GM21515 (cell line): ENCODE measurements at regions not wholly inside any gene's neighbourhood (a gene's known extent, or its start where the extent isn't known, plus 50 kb on each side); places are given as distances from the start of the nearest gene placed in this dataset.
"Not testable (repeated sequence)": the region's sequence is repeated elsewhere in the genome, so short reads cannot be mapped to it uniquely, and the experiment has no call there.

Experiments
- ATAC-seq: cut with Tn5 transposase; IDR thresholded peaks from one replicate; pipeline ENCODE4 v1.9.1; 2021; ENCODE audit not compliant: unreplicated experiment

- no peak for ATAC-seq
Measured at GRCh38 chr15:47885920-47886319, 168.6 kb downstream of the SEMA6D start.

DNA sequence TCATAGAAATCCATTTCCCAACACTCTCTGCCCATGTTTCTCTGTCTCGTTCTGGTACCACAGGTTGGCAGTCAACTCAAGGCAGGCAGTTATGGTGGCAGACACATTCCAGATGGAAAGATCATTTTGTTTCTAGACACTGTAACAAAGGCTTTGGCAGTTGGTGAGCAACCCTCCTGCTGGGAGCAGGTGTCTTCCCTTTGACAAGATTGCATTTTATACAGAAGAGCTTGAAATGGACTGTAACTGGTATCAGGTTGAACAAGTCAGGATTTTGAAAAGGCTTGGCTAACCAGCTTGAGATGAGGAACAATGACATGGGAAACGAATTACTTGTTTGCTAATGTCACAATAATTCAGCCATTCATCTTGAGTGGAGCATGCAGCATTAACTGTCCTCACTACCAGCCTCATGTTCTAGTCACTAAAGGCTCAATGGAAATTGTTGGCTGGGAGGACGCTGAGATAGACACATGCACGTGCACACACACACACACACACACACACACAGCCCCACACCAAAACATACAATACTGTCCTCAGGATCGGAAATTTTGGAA is 170.0 kb downstream of the SEMA6D start:
- ATAC-seq = no peak

DNA sequence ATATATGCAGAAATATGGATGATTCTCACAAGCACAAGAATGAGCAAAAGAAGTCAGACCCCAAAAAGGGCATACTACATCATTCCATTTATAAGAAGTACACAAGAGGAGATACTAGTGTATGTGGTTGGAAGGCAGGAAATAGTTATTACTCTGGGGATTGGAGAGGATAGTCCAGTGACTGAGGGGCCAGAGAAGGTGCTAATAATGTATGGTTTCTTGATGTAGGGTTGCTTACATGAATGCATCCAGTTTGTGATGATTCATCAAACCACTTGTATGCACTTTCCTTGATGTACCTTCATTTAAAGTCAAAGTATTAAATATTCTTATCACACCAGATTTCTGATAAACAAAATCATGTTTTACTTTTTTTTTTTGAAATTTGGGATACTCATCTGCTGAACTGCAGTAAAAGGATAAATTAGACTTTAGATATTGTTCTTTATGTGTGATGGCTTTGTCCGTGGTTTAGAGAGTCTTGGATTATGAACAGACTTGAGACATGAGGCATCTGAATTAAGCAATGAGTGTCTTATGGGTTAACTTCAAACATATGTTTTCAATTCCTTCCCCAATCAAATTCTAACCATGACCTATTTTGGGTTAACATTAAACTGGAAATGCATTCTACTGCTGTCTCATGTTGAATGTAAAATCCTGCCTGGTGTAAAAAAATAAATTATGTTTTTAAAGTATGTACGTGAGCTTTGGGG is 171.2 kb downstream of the SEMA6D start:
- no peak for ATAC-seq

GRCh38 chr15:47890397-47891150 is 173.3 kb downstream of the SEMA6D start:
- ATAC-seq = no peak

DNA sequence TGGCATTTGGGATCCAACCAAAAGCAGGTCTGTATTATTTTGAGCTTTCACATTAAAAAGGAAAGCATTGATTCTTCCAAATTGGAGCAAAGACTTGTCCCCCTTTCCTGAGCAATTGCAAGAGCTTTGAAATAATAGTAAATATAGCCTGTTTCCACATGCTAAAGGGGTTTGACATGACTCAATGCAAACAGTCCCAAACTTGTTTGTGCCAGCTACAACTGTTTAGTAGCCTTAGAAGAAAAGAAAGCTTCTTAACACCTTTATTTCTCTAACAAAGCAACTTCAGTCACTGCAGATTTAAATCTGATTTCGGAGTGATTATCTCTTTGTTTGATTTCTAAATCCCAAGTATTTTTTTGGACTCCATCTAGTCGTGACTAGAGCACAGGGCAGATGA is 180.2 kb downstream of the SEMA6D start:
- no peak for ATAC-seq

DNA sequence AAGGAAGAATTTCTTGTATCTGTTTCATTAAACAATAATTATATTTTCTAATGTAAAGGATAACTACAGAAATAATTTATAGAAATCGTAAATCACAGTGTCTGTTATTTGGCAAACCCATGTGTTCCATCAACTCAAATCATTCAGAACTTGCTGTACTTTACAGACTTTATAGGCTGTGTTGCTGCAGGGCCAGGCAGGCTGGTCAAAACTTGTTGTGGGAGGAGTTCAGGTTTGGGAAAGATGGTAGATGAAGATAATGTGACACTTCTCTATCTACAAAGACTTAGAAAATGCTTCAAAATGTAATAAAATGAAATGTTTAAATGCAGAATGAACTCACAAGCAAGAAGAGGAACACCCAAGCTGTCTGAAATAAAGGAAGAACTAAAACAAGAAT is 183.4 kb downstream of the SEMA6D start:
- no peak for ATAC-seq

- ATAC-seq = no peak
Measured at GRCh38 chr15:47903368-47903767, 186.1 kb downstream of the SEMA6D start.

GRCh38 chr15:47908486-47908885 is 191.2 kb downstream of the SEMA6D start:
- ATAC-seq = no peak

GRCh38 chr15:47908950-47909670 is 191.8 kb downstream of the SEMA6D start:
- ATAC-seq = no peak

DNA sequence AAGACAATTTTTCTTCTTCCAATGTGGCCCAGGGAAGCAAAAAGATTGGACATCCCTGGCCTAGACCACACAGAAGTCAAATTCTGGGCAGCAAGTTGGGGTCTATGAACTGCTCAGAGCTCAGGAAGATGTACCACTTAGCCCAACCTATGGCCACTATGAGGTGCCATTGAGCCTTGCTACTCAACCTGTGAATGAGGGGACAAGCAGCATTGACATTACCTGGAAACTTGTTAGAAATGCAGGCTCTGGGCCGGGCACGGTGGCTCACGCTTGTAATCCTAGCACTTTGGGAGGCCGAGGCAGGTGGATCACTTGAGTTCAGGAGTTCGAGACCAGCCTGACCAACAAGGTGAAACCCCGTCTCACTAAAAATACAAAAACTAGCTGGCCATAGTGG is 195.6 kb downstream of the SEMA6D start:
- ATAC-seq = not testable (repeated sequence)

DNA sequence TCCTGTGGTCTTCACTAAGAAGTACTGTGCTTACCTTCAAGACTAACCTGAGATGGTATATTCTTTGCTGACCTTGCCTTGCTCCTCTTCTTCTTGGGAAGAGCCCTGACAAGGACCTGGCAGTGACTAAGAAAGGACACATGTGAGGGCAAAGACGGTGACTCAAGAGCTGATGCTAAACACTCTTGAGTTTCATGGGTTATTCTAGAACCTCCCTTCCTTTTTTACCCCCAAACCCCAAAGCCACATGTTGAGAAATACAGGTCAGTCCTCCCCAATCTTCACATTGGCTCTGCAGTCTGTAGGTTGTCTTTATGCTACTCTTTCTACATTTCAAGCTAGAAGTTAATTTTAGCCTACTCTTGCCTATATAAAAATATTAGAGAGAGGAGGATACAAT is 200.6 kb downstream of the SEMA6D start:
- no peak for ATAC-seq

GRCh38 chr15:47918877-47919276 is 201.6 kb downstream of the SEMA6D start:
- no peak for ATAC-seq

DNA sequence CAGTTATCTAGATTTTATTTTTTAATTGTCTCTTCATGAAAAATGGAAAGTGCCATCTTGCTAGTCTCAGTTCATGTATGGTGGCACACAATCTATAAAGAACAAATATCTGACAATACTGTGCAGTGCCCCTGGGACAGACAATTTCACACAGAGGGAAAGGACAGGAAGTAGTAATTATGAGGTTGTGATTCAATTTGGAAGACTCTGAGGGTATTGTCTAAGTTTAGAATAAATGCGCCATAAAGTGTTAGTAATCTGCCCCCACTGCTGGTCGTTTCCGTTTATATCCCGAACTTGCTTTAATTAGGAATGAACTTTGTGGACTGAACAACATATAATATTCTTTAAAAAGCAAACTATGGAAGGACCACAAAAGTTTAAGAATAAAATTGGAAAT is 196.4 kb upstream of the SLC24A5 start:
- ATAC-seq = no peak

- ATAC-seq = no peak
Measured at GRCh38 chr15:47929138-47929803, 191.5 kb upstream of the SLC24A5 start.

GRCh38 chr15:47932261-47932660 is 188.5 kb upstream of the SLC24A5 start:
- ATAC-seq = no peak

DNA sequence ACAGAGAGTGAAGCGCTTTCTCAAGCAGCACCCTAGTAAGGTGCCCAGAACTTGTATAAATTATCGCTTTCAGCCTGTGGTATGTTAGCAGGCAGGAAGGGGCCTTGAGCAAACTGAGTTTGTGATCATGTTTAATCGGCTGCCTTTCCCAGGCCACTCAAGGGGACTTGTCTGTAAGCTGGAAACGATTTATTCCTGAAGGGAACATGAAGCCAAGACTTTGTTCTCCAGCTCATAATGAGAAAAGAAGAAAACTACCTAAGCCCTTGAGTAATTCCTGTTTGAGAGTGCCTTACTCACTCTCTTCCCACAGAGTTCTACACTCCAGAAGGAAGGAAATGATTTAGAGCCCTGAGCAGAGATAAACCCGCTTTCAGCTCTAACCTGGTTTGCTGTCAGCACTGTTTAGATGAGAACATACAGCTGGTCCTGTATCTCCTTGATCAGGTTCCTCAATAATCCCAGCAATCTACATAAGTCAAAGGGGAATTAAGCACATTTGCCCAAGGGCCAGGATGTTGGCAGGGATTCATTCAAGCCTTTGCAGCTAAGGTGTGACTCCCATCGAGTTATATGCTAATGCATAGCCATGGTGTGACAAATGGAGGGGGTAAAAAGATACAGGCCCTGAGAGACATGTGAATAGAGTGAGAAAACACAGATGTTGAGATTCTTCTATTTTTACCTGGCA is 187.7 kb upstream of the SLC24A5 start:
- no peak for ATAC-seq

DNA sequence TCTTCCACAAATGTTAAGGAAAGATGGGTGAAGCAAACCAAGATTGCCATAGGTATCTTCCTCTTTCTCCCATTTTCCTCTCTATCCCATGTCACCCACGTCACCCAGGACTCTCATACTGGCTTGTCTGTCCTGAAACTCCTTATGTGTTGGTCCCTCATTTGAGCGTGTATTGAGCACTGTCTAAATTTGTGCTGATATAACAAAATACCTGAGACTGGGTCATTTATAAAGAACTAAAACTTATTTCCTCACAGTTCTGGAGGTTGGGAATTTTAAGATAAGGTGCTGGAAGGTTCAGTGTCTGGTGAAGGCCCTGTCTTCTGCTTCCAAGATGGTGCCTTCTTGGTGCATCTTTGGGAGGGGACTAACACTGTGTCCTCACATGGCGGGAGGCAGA is 186.9 kb upstream of the SLC24A5 start:
- ATAC-seq = no peak

GRCh38 chr15:47934342-47934741 is 186.4 kb upstream of the SLC24A5 start:
- ATAC-seq = no peak

- ATAC-seq = no peak
Measured at GRCh38 chr15:47937834-47938233, 183.0 kb upstream of the SLC24A5 start.

DNA sequence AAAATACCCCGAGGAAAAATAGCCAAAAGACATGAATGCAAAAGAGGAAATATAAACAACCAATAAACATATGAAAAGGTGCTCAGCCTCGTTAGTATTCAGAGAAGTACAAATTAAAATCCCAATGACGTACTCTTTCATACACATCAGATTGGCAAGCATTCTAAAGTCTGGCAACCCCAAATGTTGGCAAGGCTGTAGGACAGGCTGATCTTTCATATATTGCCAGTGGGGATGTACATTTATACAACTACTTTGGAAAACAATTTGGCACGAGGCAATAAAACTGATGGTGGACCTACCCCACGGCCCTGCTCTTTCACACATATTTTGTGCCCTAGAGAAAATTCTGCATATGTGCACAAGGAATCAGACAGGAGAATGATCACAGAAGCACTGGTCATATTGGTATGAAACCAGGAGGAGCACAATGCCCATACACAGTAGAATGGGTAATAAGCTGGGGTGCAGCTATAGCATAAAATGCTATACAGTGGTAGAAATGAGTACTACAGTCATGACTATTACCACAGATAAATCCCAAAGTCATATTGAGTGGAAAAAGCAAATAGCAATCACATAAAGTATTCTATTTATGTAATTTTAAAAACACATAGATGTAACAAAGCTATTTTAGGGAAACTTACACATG is 176.0 kb upstream of the SLC24A5 start:
- ATAC-seq = no peak
